Neural progenitor cell (in vitro differentiated cells): ENCODE measurements at regions not wholly inside any gene's neighbourhood (a gene's known extent, or its start where the extent isn't known, plus 50 kb on each side); places are given as distances from the start of the nearest gene placed in this dataset.

ENCODE experiments used
- DNase-seq: peaks from one replicate; pipeline ENCODE4 v3.0.0-alpha.2; 2016; ENCODE audit warnings: low spot score
- H2AFZ ChIP-seq: fragments of 200-600 bp; sonication (generic); replicated peaks from 2 replicates; pipeline ENCODE4 v1.6.1; 2016; ENCODE audit warnings: antibody characterized with exemption
- H3F3A ChIP-seq: fragments of 200-600 bp; sonication (generic); 2 replicates; pipeline ENCODE4 v1.6.1; 2016; ENCODE audit warnings: antibody characterized with exemption, low read depth
- H3K27ac ChIP-seq: fragments of 200-600 bp; sonication (generic); 2 replicates; pipeline ENCODE4 v1.5.1; 2016; ENCODE audit warnings: mild to moderate bottlenecking
- H3K27me3 ChIP-seq: fragments of 200-600 bp; sonication (generic); 2 replicates; pipeline ENCODE4 v1.6.1; 2016; ENCODE audit warnings: mild to moderate bottlenecking, moderate library complexity
- H3K36me3 ChIP-seq: fragments of 200-600 bp; sonication (generic); 2 replicates; pipeline ENCODE4 v1.5.1; 2016
- H3K4me1 ChIP-seq: fragments of 200-600 bp; sonication (generic); 2 replicates; pipeline ENCODE4 v1.6.1; 2016; ENCODE audit warnings: mixed run types
- H3K4me2 ChIP-seq: fragments of 200-600 bp; sonication (generic); 2 replicates; pipeline ENCODE4 v1.6.1; 2016
- H3K4me3 ChIP-seq: fragments of 200-600 bp; sonication (generic); 2 replicates; pipeline ENCODE4 v1.5.1; 2016
- H3K79me2 ChIP-seq: fragments of 200-600 bp; sonication (generic); 2 replicates; pipeline ENCODE4 v1.6.1; 2016; ENCODE audit warnings: low read depth
- H3K9ac ChIP-seq: fragments of 200-600 bp; sonication (generic); 2 replicates; pipeline ENCODE4 v1.6.1; 2016
- H3K9me3 ChIP-seq: fragments of 200-600 bp; sonication (generic); 2 replicates; pipeline ENCODE4 v1.5.1; 2016; ENCODE audit warnings: low read depth
- H4K20me1 ChIP-seq: fragments of 200-600 bp; sonication (generic); 2 replicates; pipeline ENCODE4 v1.6.1; 2016; ENCODE audit warnings: low read depth
- H3K27ac Mint-ChIP-seq: 3 replicates; pipeline ENCODE4 v1.8.0; 2021; ENCODE audit warnings: mixed read lengths
- H3K27me3 Mint-ChIP-seq: 2 replicates; pipeline ENCODE4 v1.8.0; 2022; ENCODE audit warnings: low read depth, mild to moderate bottlenecking, inconsistent platforms, moderate library complexity, mixed read lengths; ENCODE audit not compliant: insufficient read depth
- H3K36me3 Mint-ChIP-seq: 3 replicates; pipeline ENCODE4 v1.8.0; 2021; ENCODE audit warnings: mixed read lengths
- H3K4me1 Mint-ChIP-seq: 3 replicates; pipeline ENCODE4 v1.8.0; 2021; ENCODE audit warnings: mixed read lengths
- H3K4me3 Mint-ChIP-seq: 3 replicates; pipeline ENCODE4 v1.8.0; 2021; ENCODE audit warnings: mild to moderate bottlenecking, moderate library complexity, mixed read lengths
- H3K9me3 Mint-ChIP-seq: 3 replicates; pipeline ENCODE4 v1.8.0; 2020; ENCODE audit warnings: mixed read lengths
- EZH2 ChIP-seq: fragments of 200-600 bp; sonication (generic); IDR thresholded peaks from 2 replicates; pipeline ENCODE4 v1.6.1; 2017; ENCODE audit warnings: antibody characterized with exemption, mild to moderate bottlenecking, moderate library complexity
- EZH2phosphoT487 ChIP-seq: fragments of 200-600 bp; sonication (generic); IDR thresholded peaks from 2 replicates; pipeline ENCODE4 v1.6.1; 2017; ENCODE audit warnings: antibody characterized with exemption
- TF ChIP-seq, protein P1 (sequence below): fragments of 200-600 bp; sonication (generic); IDR thresholded peaks from 2 replicates; pipeline ENCODE4 v1.5.1; 2017; ENCODE audit warnings: antibody characterized with exemption, mild to moderate bottlenecking

GRCh38 chr4:100290585-100290984, 100.3 kb upstream of the DDIT4L start:
- Mint-ChIP-seq H3K4me1 (peaks cover 7% of the 10 kb centered on the region), H3K27ac (no peak overlapping the region), H3K36me3 (no peaks in the 10 kb centered on the region), H3K4me3 (no peak overlapping the region), H3K9me3 (no peaks in the 10 kb centered on the region), H3K27me3 (no peaks in the 10 kb centered on the region)
- no peak for DNase-seq
- no peaks in the 10 kb centered on the region for H3K36me3 ChIP-seq
- H3K79me2 ChIP-seq, result no peaks in the 10 kb centered on the region
- H4K20me1 ChIP-seq, result no peaks in the 10 kb centered on the region
- H2AFZ ChIP-seq, result no peak overlapping the region
- no peaks in the 10 kb centered on the region for H3K9me3 ChIP-seq
- TF ChIP-seq, protein P1, sequence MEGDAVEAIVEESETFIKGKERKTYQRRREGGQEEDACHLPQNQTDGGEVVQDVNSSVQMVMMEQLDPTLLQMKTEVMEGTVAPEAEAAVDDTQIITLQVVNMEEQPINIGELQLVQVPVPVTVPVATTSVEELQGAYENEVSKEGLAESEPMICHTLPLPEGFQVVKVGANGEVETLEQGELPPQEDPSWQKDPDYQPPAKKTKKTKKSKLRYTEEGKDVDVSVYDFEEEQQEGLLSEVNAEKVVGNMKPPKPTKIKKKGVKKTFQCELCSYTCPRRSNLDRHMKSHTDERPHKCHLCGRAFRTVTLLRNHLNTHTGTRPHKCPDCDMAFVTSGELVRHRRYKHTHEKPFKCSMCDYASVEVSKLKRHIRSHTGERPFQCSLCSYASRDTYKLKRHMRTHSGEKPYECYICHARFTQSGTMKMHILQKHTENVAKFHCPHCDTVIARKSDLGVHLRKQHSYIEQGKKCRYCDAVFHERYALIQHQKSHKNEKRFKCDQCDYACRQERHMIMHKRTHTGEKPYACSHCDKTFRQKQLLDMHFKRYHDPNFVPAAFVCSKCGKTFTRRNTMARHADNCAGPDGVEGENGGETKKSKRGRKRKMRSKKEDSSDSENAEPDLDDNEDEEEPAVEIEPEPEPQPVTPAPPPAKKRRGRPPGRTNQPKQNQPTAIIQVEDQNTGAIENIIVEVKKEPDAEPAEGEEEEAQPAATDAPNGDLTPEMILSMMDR, result no peak
- no peak for TF ChIP-seq EZH2
- TF ChIP-seq EZH2phosphoT487, result no peak
- H3K4me1 ChIP-seq, result peaks cover 28% of the 10 kb centered on the region
- no peak overlapping the region for H3K4me2 ChIP-seq
- H3K27me3 ChIP-seq, result no peaks in the 10 kb centered on the region
- no peaks in the 10 kb centered on the region for H3F3A ChIP-seq
- H3K4me3 ChIP-seq, result no peak overlapping the region
- no peak overlapping the region for H3K27ac ChIP-seq
- no peak overlapping the region for H3K9ac ChIP-seq

DNA sequence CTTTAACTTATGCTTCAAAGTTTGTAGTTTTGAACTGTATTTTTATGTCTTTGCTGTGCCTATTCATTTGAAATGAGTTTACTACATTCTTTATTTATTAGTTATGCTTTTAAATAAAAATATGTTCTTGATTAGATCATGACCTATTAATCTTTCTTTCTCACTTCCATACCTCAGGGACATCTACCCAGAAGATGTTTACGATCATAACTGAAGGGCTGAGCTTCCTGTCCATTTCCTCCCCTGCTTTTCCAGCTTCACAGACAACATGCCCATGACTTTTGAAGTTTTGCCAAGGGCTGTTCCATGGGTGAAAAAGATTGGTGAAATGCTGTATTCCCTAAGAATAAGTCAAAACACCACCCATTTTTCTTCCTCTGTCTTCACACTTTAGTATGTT, 99.7 kb upstream of the DDIT4L start:
- Histone ChIP-seq H3K9ac (no peak overlapping the region), H2AFZ (no peak overlapping the region), H4K20me1 (no peaks in the 10 kb centered on the region), H3K4me1 (peaks cover 29% of the 10 kb centered on the region), H3K36me3 (no peaks in the 10 kb centered on the region), H3K4me2 (no peak overlapping the region), H3K27ac (no peak overlapping the region), H3K4me3 (no peak overlapping the region), H3K27me3 (no peaks in the 10 kb centered on the region), H3K9me3 (no peaks in the 10 kb centered on the region), H3K79me2 (no peaks in the 10 kb centered on the region), H3F3A (no peaks in the 10 kb centered on the region)
- no peak for DNase-seq
- H3K27ac Mint-ChIP-seq, result no peak overlapping the region
- H3K4me1 Mint-ChIP-seq, result peaks cover 7% of the 10 kb centered on the region
- no peaks in the 10 kb centered on the region for H3K36me3 Mint-ChIP-seq
- TF ChIP-seq EZH2phosphoT487, result no peak
- TF ChIP-seq, protein P1, result no peak
- TF ChIP-seq EZH2, result no peak
- H3K27me3 Mint-ChIP-seq, result no peaks in the 10 kb centered on the region
- no peaks in the 10 kb centered on the region for H3K9me3 Mint-ChIP-seq
- H3K4me3 Mint-ChIP-seq, result no peak overlapping the region

- Histone ChIP-seq H3F3A (no peaks in the 10 kb centered on the region), H3K4me3 (no peak overlapping the region), H4K20me1 (no peaks in the 10 kb centered on the region), H3K4me2 (no peak overlapping the region), H3K79me2 (no peaks in the 10 kb centered on the region), H3K27ac (no peak overlapping the region), H3K27me3 (no peaks in the 10 kb centered on the region), H3K36me3 (no peaks in the 10 kb centered on the region), H3K4me1 (peaks cover 29% of the 10 kb centered on the region), H3K9me3 (no peaks in the 10 kb centered on the region), H2AFZ (no peak overlapping the region), H3K9ac (no peak overlapping the region)
- Mint-ChIP-seq H3K36me3 (no peaks in the 10 kb centered on the region), H3K27ac (no peak overlapping the region), H3K27me3 (no peaks in the 10 kb centered on the region), H3K4me1 (peaks cover 7% of the 10 kb centered on the region), H3K4me3 (no peak overlapping the region), H3K9me3 (no peaks in the 10 kb centered on the region)
- TF ChIP-seq EZH2phosphoT487, result no peak
- TF ChIP-seq EZH2, result no peak
- TF ChIP-seq, protein P1, result no peak
- no peak for DNase-seq
These were observed 99.2 kb upstream of the DDIT4L start for GRCh38 chr4:100289530-100289888.
